Activated gamma-delta T cell treated with Interleukin-2 at 50 U/mL for 16 hours (primary cell): ENCODE measurements at regions not wholly inside any gene's neighbourhood (a gene's known extent, or its start where the extent isn't known, plus 50 kb on each side); places are given as distances from the start of the nearest gene placed in this dataset.
"Not testable (repeated sequence)": the region's sequence is repeated elsewhere in the genome, so short reads cannot be mapped to it uniquely, and the experiment has no call there.

Source experiments
- DNase-seq: peaks from one replicate; pipeline ENCODE4 v3.0.0-alpha.2; 2020

DNA sequence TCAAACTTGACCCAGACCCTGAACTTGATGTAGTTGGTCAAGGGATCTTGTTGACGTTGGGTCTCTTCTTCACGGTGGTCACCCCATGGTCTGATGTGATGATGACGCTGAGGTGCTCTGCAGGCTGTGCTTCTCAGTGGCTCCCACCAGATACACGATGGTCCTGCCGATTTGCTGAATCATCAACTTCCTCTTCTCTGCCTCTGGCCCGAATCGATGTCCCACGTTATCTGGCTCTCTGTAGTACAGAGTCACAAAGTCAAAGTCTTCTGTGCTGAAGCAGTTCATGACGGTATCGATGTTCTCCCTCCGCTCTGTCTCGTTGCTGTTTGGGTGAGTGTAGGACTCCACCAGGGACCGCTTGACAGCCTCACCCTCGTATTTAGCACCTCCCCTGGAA, 58.5 kb upstream of the ZNF195 start:
- not testable (repeated sequence) for DNase-seq

DNA sequence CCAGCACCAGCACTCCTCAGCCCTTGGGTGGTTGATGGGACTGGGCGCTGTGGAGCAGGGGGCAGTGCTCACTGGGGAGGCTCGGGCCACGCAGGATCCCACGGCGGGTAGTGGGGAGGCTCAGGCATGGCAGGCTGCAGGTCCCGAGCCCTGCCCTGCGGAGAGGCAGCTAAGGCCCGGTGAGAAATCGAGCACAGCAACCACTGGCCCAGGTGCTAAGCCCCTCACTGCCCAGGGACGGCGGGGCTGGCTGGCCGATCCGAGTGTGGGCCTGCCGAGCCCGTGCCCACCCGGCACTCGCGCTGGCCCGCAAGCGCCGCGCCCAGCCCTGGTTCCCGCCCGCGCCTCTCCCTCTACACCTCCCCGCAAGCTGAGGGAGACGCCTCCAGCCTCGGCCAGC, 56.0 kb upstream of the ZNF195 start:
- DNase-seq, result no peak

DNA sequence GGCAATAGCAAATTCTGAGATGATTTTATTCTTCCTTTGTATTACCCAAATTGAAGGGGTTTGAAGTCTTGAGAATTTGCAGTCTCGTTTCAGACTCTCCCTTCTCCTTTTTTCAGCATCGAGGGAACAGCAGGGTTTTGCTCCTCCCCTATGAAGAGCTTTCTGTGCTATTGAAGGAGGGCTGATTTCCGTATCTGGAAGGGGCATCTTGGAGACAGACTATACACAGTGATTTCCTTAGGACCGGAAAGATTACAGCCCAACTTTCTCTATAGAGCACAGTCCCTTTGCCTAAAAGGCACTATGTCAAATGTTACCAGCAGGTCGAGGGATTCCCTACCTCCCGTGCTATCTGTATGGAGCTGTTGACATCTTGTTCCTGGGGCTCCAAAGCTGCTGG, 50.2 kb upstream of the ZNF195 start:
- DNase-seq, result not testable (repeated sequence)
